HEK293 (cell line): ENCODE measurements at regions not wholly inside any gene's neighbourhood (a gene's known extent, or its start where the extent isn't known, plus 50 kb on each side); places are given as distances from the start of the nearest gene placed in this dataset.

Experiments
- CTCF ChIA-PET: fragments of 350-600 bp; formaldehyde crosslinking; extraction: SDS; loops from one replicate; lab custom pipeline; 2021; ENCODE audit warnings: antibody characterized with exemption; lab: Yijun Ruan, JAX
- POLR2A ChIA-PET: fragments of 300-600 bp; formaldehyde crosslinking; extraction: SDS; loops from one replicate; lab custom pipeline; 2020; ENCODE audit warnings: antibody characterized with exemption, inconsistent platforms; lab: Yijun Ruan, JAX
- H3K27ac ChIP-seq: fragments of 200-500 bp; sonication (Bioruptor generic); 2 replicates; pipeline ENCODE4 v1.5.1; 2014; ENCODE audit warnings: low read depth, low read length, control low read depth, inconsistent platforms; ENCODE audit errors: extremely low read depth
- H3K36me3 ChIP-seq, 2 experiments: fragments of 200-500 bp in 1 of 2; sonication (Bioruptor generic) in 1 of 2; 1 replicate in 1 of 2; 2 replicates in 1 of 2; pipeline ENCODE4 v1.5.1; 2014 to 2017; ENCODE audit warnings: inconsistent platforms in 2 of 2, low read length in 2 of 2; ENCODE audit not compliant: control insufficient read depth in 2 of 2, insufficient read depth in 1 of 2
- H3K4me1 ChIP-seq: fragments of 200-500 bp; sonication (Bioruptor generic); 2 replicates; pipeline ENCODE4 v1.5.1; 2014; ENCODE audit warnings: mild to moderate bottlenecking, low read length, inconsistent platforms; ENCODE audit not compliant: control insufficient read depth, insufficient read depth
- H3K4me3 ChIP-seq: 2 replicates; pipeline ENCODE4 v1.5.1; 2011; ENCODE audit warnings: low read depth, mild to moderate bottlenecking, control low read depth, low read length, moderate library complexity
- H3K9me3 ChIP-seq: fragments of 200-500 bp; sonication (Bioruptor generic); 2 replicates; pipeline ENCODE4 v1.5.1; 2014; ENCODE audit warnings: low read depth, low read length, inconsistent platforms; ENCODE audit not compliant: control insufficient read depth, insufficient read depth
- GLI4 ChIP-seq: fragments of 450-650 bp; formaldehyde crosslinking; IDR thresholded peaks from 2 replicates; pipeline ENCODE4 v1.5.1; 2016; ENCODE audit warnings: missing biosample characterization, missing genetic modification characterization
- KLF7 ChIP-seq: fragments of 450-650 bp; formaldehyde crosslinking; IDR thresholded peaks from 2 replicates; pipeline ENCODE4 v1.5.1; 2016; ENCODE audit warnings: missing biosample characterization, missing genetic modification characterization, borderline replicate concordance
- SP2 ChIP-seq: fragments of 450-650 bp; formaldehyde crosslinking; IDR thresholded peaks from 2 replicates; pipeline ENCODE4 v1.5.1; 2016; ENCODE audit warnings: missing biosample characterization, missing genetic modification characterization
- TSHZ1 ChIP-seq: fragments of 450-650 bp; formaldehyde crosslinking; IDR thresholded peaks from 2 replicates; pipeline ENCODE4 v1.5.1; 2016; ENCODE audit warnings: missing biosample characterization, missing genetic modification characterization, borderline replicate concordance
- ZBTB20 ChIP-seq: fragments of 450-650 bp; formaldehyde crosslinking; IDR thresholded peaks from 2 replicates; pipeline ENCODE4 v1.5.1; 2016; ENCODE audit warnings: missing biosample characterization, missing genetic modification characterization
- ZBTB48 ChIP-seq: fragments of 450-650 bp; formaldehyde crosslinking; IDR thresholded peaks from 2 replicates; pipeline ENCODE4 v1.5.1; 2016; ENCODE audit warnings: missing biosample characterization, missing genetic modification characterization
- ZFP69B ChIP-seq: fragments of 450-650 bp; formaldehyde crosslinking; IDR thresholded peaks from 2 replicates; pipeline ENCODE4 v1.5.1; 2016; ENCODE audit warnings: missing biosample characterization, missing genetic modification characterization
- ZNF10 ChIP-seq: fragments of 450-650 bp; formaldehyde crosslinking; IDR thresholded peaks from 2 replicates; pipeline ENCODE4 v1.5.1; 2017; ENCODE audit warnings: missing biosample characterization, missing genetic modification characterization
- ZNF112 ChIP-seq: fragments of 450-650 bp; formaldehyde crosslinking; IDR thresholded peaks from 2 replicates; pipeline ENCODE4 v1.5.0; 2017; ENCODE audit warnings: missing biosample characterization, missing genetic modification characterization
- ZNF157 ChIP-seq: fragments of 450-650 bp; formaldehyde crosslinking; IDR thresholded peaks from 2 replicates; pipeline ENCODE4 v1.5.1; 2016; ENCODE audit warnings: missing biosample characterization, missing genetic modification characterization
- ZNF18 ChIP-seq: fragments of 450-650 bp; formaldehyde crosslinking; IDR thresholded peaks from 2 replicates; pipeline ENCODE4 v1.5.1; 2016; ENCODE audit warnings: missing biosample characterization, missing genetic modification characterization
- ZNF24 ChIP-seq: fragments of 450-650 bp; formaldehyde crosslinking; IDR thresholded peaks from 2 replicates; pipeline ENCODE4 v1.5.1; 2016; ENCODE audit warnings: missing biosample characterization, missing genetic modification characterization
- ZNF391 ChIP-seq: fragments of 450-650 bp; formaldehyde crosslinking; IDR thresholded peaks from 2 replicates; pipeline ENCODE4 v1.5.1; 2016; ENCODE audit warnings: low read depth, missing biosample characterization, missing genetic modification characterization, borderline replicate concordance
- ZNF404 ChIP-seq: fragments of 450-650 bp; formaldehyde crosslinking; IDR thresholded peaks from 2 replicates; pipeline ENCODE4 v1.5.1; 2017; ENCODE audit warnings: missing biosample characterization, missing genetic modification characterization
- ZNF488 ChIP-seq: fragments of 450-650 bp; formaldehyde crosslinking; IDR thresholded peaks from 2 replicates; pipeline ENCODE4 v1.5.1; 2016; ENCODE audit warnings: missing biosample characterization, missing genetic modification characterization
- ZNF521 ChIP-seq: fragments of 450-650 bp; formaldehyde crosslinking; IDR thresholded peaks from 2 replicates; pipeline ENCODE4 v1.5.1; 2017; ENCODE audit warnings: missing biosample characterization, mild to moderate bottlenecking, missing genetic modification characterization
- ZNF555 ChIP-seq: fragments of 450-650 bp; formaldehyde crosslinking; conservative IDR thresholded peaks from 2 replicates; pipeline ENCODE4 v1.5.1; 2017; ENCODE audit warnings: missing biosample characterization, mild to moderate bottlenecking, missing genetic modification characterization, inconsistent platforms
- ZNF610 ChIP-seq: fragments of 450-650 bp; formaldehyde crosslinking; IDR thresholded peaks from 2 replicates; pipeline ENCODE4 v1.5.1; 2016; ENCODE audit warnings: missing biosample characterization, missing genetic modification characterization, borderline replicate concordance
- ZNF677 ChIP-seq: fragments of 450-650 bp; IDR thresholded peaks from 2 replicates; pipeline ENCODE4 v1.5.0; 2018; ENCODE audit warnings: missing biosample characterization, mild to moderate bottlenecking, missing genetic modification characterization, moderate library complexity
- ZSCAN4 ChIP-seq: fragments of 450-650 bp; formaldehyde crosslinking; IDR thresholded peaks from 2 replicates; pipeline ENCODE4 v1.5.1; 2017; ENCODE audit warnings: missing biosample characterization, missing genetic modification characterization

GRCh38 chr1:65719391-65719790 is 73.3 kb upstream of the PDE4B start:
- Histone ChIP-seq H3K27ac (no peak overlapping the region), H3K4me3 (no peak overlapping the region), H3K4me1 (no peaks in the 10 kb centered on the region), H3K36me3 (no peaks in the 10 kb centered on the region), H3K9me3 (no peaks in the 10 kb centered on the region)
- ChIA-PET CTCF (interaction anchor here (0.6 to 0.7 kb wide), 2 partner anchors 23 to 822 kb away, joined by 3 read pairs; no protein-coding TSS in a partner anchor), POLR2A (no interaction called here)
- no peak for TF ChIP-seq ZNF18 (tag by site-specific recombination)
- no peak for TF ChIP-seq TSHZ1 (tag by site-specific recombination)
- TF ChIP-seq ZNF488 (tag by site-specific recombination) = no peak
- TF ChIP-seq ZNF391 (tag by site-specific recombination) = no peak
- no peak for TF ChIP-seq SP2 (tag by site-specific recombination)
- TF ChIP-seq ZNF157 (tag by site-specific recombination) = no peak
- no peak for TF ChIP-seq ZNF404 (tag by site-specific recombination)
- TF ChIP-seq ZNF10 (tag by site-specific recombination) = no peak
- TF ChIP-seq ZNF112 (tag by site-specific recombination) = no peak
- TF ChIP-seq GLI4 = no peak
- TF ChIP-seq ZNF555 (tag by site-specific recombination) = no peak
- TF ChIP-seq ZNF521 (tag by site-specific recombination) = no peak
- no peak for TF ChIP-seq ZFP69B (tag by site-specific recombination)
- no peak for TF ChIP-seq ZSCAN4 (tag by site-specific recombination)
- TF ChIP-seq ZNF24 (tag by site-specific recombination) = no peak
- TF ChIP-seq ZNF610 = no peak
- TF ChIP-seq KLF7 (tag by site-specific recombination) = no peak

- H3K27ac ChIP-seq = no peak overlapping the region
- no peaks in the 10 kb centered on the region for H3K9me3 ChIP-seq
- TF ChIP-seq ZBTB20 (no peak), ZBTB48 (no peak), ZNF677 (no peak)
- H3K36me3 ChIP-seq = no peaks in the 10 kb centered on the region
- CTCF ChIA-PET = interaction anchor here (0.5 kb wide), 1 partner anchor 30 kb away, joined by 4 read pairs; no protein-coding TSS in a partner anchor
- POLR2A ChIA-PET = no interaction called here
- H3K4me3 ChIP-seq = no peak overlapping the region
- no peaks in the 10 kb centered on the region for H3K4me1 ChIP-seq
These were observed 70.2 kb upstream of the PDE4B start for GRCh38 chr1:65722461-65722860.
